ENCODE measurements at regions not wholly inside any gene's neighbourhood (a gene's known extent, or its start where the extent isn't known, plus 50 kb on each side); places are given as distances from the start of the nearest gene placed in this dataset.

GRCh38 chr2:15729001-15729400 is 137.3 kb downstream of the DDX1 start:
- no peak overlapping the region for H3K4me2 ChIP-seq (ENCODE audit: low read length)
- no peaks in the 10 kb centered on the region for H3K27me3 ChIP-seq (ENCODE audit: insufficient read depth, low read depth, low read length)
- H4K20me1 ChIP-seq (ENCODE audit: insufficient read depth) = no peaks in the 10 kb centered on the region
- no peak for TF ChIP-seq TAF1 (IDR thresholded peaks at IDR 0.05; ENCODE audit: low read depth)
- no peak for TF ChIP-seq POLR2AphosphoS5 (IDR thresholded peaks at IDR 0.05)
- no peak for TF ChIP-seq MXI1 (conservative IDR thresholded peaks at IDR 0.05; ENCODE audit: poor library complexity, severe bottlenecking)
- TF ChIP-seq, protein P1, sequence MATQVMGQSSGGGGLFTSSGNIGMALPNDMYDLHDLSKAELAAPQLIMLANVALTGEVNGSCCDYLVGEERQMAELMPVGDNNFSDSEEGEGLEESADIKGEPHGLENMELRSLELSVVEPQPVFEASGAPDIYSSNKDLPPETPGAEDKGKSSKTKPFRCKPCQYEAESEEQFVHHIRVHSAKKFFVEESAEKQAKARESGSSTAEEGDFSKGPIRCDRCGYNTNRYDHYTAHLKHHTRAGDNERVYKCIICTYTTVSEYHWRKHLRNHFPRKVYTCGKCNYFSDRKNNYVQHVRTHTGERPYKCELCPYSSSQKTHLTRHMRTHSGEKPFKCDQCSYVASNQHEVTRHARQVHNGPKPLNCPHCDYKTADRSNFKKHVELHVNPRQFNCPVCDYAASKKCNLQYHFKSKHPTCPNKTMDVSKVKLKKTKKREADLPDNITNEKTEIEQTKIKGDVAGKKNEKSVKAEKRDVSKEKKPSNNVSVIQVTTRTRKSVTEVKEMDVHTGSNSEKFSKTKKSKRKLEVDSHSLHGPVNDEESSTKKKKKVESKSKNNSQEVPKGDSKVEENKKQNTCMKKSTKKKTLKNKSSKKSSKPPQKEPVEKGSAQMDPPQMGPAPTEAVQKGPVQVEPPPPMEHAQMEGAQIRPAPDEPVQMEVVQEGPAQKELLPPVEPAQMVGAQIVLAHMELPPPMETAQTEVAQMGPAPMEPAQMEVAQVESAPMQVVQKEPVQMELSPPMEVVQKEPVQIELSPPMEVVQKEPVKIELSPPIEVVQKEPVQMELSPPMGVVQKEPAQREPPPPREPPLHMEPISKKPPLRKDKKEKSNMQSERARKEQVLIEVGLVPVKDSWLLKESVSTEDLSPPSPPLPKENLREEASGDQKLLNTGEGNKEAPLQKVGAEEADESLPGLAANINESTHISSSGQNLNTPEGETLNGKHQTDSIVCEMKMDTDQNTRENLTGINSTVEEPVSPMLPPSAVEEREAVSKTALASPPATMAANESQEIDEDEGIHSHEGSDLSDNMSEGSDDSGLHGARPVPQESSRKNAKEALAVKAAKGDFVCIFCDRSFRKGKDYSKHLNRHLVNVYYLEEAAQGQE (IDR thresholded peaks at IDR 0.05; ENCODE audit: borderline replicate concordance) = no peak
- no peak overlapping the region for H3K4me3 ChIP-seq (ENCODE audit: low read length)
- H3K36me3 ChIP-seq (ENCODE audit: insufficient read depth, low read length) = no peaks in the 10 kb centered on the region
- H3K27ac ChIP-seq (ENCODE audit: low read length) = no peak overlapping the region
- H3F3A ChIP-seq (ENCODE audit: insufficient read depth, low read length, poor library complexity, severe bottlenecking) = no peaks in the 10 kb centered on the region
- no peak overlapping the region for H3K9ac ChIP-seq (ENCODE audit: low read length)
- H3K79me2 ChIP-seq (replicated peaks; ENCODE audit: insufficient read depth, low read length) = no peaks in the 10 kb centered on the region
- no peaks in the 10 kb centered on the region for H3K9me3 ChIP-seq (ENCODE audit: low read length)
- H3K9me2 ChIP-seq (ENCODE audit: insufficient read depth, low read length) = no peaks in the 10 kb centered on the region
- no peak overlapping the region for H2AFZ ChIP-seq (ENCODE audit: low read depth, low read length)

DNA sequence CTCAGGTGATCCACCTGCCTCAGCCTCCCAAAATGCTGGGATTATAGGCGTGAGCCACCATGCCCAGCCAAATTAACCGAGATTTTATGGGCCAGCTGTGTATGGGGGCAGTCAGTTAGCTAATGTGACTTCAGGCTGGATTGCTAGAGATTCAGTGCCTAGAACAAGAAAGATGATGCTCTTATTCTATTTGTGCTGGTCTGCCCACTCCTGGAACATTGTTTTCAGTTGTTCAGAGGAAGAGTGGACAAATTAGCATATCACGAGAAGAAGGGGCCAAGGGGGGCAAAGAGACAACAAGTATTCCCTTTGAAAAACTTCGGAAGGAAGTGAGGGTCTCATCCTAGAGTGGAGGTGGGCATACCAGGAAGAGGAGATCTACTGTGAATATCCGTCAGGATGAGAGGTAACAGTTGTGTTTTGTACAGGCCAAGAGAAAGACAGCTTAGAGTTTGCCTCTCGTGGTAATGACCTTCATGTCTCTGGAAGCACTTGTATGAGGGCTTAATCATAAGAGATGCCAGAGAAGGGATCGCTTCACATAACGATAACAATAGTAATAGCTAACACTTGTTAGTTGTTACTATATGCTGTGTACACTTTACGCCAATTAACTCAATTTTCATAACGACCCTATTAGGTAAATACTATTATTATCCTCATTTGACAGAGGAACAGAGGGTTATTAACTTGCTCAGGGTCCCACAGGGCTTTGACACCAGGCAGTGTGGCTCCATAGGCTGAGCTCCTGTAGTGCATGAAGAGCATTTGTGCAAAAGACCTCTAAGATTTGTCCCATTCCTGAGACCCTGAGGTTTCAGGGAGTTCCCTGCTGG is 138.3 kb downstream of the DDX1 start:
- Histone ChIP-seq H3K36me3 (ENCODE audit: insufficient read depth, low read length) (no peaks in the 10 kb centered on the region), H3K27ac (ENCODE audit: low read length) (no peak overlapping the region), H4K20me1 (ENCODE audit: insufficient read depth) (no peaks in the 10 kb centered on the region), H3K4me2 (ENCODE audit: low read length) (no peak overlapping the region), H3K27me3 (ENCODE audit: insufficient read depth, low read depth, low read length) (no peaks in the 10 kb centered on the region), H3F3A (ENCODE audit: insufficient read depth, low read length, poor library complexity, severe bottlenecking) (no peaks in the 10 kb centered on the region), H3K9me3 (ENCODE audit: low read length) (no peaks in the 10 kb centered on the region), H2AFZ (ENCODE audit: low read depth, low read length) (no peak overlapping the region), H3K79me2 (replicated peaks; ENCODE audit: insufficient read depth, low read length) (no peaks in the 10 kb centered on the region), H3K4me3 (ENCODE audit: low read length) (no peak overlapping the region), H3K9ac (ENCODE audit: low read length) (no peak overlapping the region), H3K9me2 (ENCODE audit: insufficient read depth, low read length) (no peaks in the 10 kb centered on the region)
- TF ChIP-seq, protein P2, sequence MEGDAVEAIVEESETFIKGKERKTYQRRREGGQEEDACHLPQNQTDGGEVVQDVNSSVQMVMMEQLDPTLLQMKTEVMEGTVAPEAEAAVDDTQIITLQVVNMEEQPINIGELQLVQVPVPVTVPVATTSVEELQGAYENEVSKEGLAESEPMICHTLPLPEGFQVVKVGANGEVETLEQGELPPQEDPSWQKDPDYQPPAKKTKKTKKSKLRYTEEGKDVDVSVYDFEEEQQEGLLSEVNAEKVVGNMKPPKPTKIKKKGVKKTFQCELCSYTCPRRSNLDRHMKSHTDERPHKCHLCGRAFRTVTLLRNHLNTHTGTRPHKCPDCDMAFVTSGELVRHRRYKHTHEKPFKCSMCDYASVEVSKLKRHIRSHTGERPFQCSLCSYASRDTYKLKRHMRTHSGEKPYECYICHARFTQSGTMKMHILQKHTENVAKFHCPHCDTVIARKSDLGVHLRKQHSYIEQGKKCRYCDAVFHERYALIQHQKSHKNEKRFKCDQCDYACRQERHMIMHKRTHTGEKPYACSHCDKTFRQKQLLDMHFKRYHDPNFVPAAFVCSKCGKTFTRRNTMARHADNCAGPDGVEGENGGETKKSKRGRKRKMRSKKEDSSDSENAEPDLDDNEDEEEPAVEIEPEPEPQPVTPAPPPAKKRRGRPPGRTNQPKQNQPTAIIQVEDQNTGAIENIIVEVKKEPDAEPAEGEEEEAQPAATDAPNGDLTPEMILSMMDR (IDR thresholded peaks at IDR 0.05; ENCODE audit: poor library complexity, severe bottlenecking) = no peak
- TF ChIP-seq, protein P1 (IDR thresholded peaks at IDR 0.05; ENCODE audit: borderline replicate concordance) = no peak
